ENCODE measurements at regions not wholly inside any gene's neighbourhood (a gene's known extent, or its start where the extent isn't known, plus 50 kb on each side); places are given as distances from the start of the nearest gene placed in this dataset.

- ChIA-PET CTCF (interaction anchor here (0.8 kb wide), 1 partner anchor 91 kb away, joined by 3 read pairs; no protein-coding TSS in a partner anchor), POLR2A (no interaction called here)
- no peak for TF ChIP-seq CTCF (IDR thresholded peaks at IDR 0.05; ENCODE audit: control extremely low read depth, extremely low read depth, low read depth, missing control alignments)
- no peak for DNase-seq (ENCODE audit: extremely low spot score)
Measured at GRCh38 chr2:239466061-239466754, 65.4 kb upstream of the HDAC4 start.

GRCh38 chr2:239465017-239466001 is 64.5 kb upstream of the HDAC4 start:
- no peak for DNase-seq (ENCODE audit: extremely low spot score)
- ChIA-PET CTCF (no interaction called here), POLR2A (interaction anchor here (0.5 kb wide), 1 partner anchor 365 kb away, joined by 3 read pairs; no protein-coding TSS in a partner anchor)
- no peak for TF ChIP-seq CTCF (IDR thresholded peaks at IDR 0.05; ENCODE audit: control extremely low read depth, extremely low read depth, low read depth, missing control alignments)

- CTCF ChIA-PET, result no interaction called here
- no peak for TF ChIP-seq CTCF (IDR thresholded peaks at IDR 0.05; ENCODE audit: control extremely low read depth, extremely low read depth, low read depth, missing control alignments)
- no peak for DNase-seq (ENCODE audit: extremely low spot score)
- POLR2A ChIA-PET, result interaction anchor here (0.5 kb wide), 1 partner anchor 366 kb away, joined by 3 read pairs; no protein-coding TSS in a partner anchor
Measured at GRCh38 chr2:239464166-239465016, 63.6 kb upstream of the HDAC4 start.

- DNase-seq (ENCODE audit: extremely low spot score), result no peak
- POLR2A ChIA-PET, result no interaction called here
- CTCF ChIA-PET, result no interaction called here
- TF ChIP-seq CTCF (IDR thresholded peaks at IDR 0.05; ENCODE audit: control extremely low read depth, extremely low read depth, low read depth, missing control alignments), result no peak
Measured at GRCh38 chr2:239463541-239464165, 62.8 kb upstream of the HDAC4 start.

- no peak for DNase-seq (ENCODE audit: extremely low spot score)
- ChIA-PET POLR2A (no interaction called here), CTCF (no interaction called here)
- TF ChIP-seq CTCF (IDR thresholded peaks at IDR 0.05; ENCODE audit: control extremely low read depth, extremely low read depth, low read depth, missing control alignments), result no peak
Measured at GRCh38 chr2:239462671-239463506, 62.1 kb upstream of the HDAC4 start.

Measured in GM10248 (cell line).